ENCODE measurements at regions not wholly inside any gene's neighbourhood (a gene's known extent, or its start where the extent isn't known, plus 50 kb on each side); places are given as distances from the start of the nearest gene placed in this dataset.
A peak's percentile ranks its signal among the peaks of the same experiment; 100 is the strongest.

DNA sequence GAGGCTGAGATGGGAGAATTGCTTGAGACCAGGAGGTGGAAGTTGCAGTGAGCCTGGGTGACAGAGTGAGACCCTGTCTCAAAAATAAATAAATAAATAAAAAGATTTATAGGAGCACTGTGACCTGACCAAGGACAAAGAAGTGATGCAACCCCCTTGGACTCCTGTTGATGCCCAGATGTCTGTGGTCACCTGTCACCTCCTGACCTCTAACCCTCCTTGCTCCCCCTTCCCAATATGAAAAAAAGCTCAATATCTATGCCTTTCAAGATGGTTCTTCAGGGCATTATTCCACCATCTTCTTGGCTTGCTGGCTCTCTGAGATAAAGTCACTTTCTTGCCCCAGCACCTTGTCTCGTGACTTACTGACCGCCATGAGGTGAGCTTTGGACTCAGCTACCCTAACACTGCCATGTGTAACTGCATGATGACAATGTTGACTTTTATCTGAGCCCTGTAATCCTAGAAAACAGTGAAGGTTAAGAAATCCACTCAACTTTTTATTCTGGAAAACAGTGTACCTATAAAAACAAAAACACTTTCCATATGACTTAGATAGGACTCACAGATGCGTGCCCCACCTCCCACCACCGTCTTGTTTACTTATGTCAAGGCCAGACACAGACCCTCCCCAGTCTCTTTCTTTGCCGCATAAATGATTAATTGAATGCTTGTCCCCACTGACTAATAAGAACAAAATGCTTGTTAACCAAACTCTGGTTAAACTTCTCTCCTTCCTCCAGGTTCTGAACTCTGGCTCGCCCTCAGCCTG lies 360.5 kb downstream of the BUD13 start (continued):
- TF ChIP-seq, protein P1, sequence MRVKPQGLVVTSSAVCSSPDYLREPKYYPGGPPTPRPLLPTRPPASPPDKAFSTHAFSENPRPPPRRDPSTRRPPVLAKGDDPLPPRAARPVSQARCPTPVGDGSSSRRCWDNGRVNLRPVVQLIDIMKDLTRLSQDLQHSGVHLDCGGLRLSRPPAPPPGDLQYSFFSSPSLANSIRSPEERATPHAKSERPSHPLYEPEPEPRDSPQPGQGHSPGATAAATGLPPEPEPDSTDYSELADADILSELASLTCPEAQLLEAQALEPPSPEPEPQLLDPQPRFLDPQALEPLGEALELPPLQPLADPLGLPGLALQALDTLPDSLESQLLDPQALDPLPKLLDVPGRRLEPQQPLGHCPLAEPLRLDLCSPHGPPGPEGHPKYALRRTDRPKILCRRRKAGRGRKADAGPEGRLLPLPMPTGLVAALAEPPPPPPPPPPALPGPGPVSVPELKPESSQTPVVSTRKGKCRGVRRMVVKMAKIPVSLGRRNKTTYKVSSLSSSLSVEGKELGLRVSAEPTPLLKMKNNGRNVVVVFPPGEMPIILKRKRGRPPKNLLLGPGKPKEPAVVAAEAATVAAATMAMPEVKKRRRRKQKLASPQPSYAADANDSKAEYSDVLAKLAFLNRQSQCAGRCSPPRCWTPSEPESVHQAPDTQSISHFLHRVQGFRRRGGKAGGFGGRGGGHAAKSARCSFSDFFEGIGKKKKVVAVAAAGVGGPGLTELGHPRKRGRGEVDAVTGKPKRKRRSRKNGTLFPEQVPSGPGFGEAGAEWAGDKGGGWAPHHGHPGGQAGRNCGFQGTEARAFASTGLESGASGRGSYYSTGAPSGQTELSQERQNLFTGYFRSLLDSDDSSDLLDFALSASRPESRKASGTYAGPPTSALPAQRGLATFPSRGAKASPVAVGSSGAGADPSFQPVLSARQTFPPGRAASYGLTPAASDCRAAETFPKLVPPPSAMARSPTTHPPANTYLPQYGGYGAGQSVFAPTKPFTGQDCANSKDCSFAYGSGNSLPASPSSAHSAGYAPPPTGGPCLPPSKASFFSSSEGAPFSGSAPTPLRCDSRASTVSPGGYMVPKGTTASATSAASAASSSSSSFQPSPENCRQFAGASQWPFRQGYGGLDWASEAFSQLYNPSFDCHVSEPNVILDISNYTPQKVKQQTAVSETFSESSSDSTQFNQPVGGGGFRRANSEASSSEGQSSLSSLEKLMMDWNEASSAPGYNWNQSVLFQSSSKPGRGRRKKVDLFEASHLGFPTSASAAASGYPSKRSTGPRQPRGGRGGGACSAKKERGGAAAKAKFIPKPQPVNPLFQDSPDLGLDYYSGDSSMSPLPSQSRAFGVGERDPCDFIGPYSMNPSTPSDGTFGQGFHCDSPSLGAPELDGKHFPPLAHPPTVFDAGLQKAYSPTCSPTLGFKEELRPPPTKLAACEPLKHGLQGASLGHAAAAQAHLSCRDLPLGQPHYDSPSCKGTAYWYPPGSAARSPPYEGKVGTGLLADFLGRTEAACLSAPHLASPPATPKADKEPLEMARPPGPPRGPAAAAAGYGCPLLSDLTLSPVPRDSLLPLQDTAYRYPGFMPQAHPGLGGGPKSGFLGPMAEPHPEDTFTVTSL (CRISPR knock-in tag; IDR thresholded peaks at IDR 0.05; ENCODE audit: borderline replicate concordance): peak; percentile 68; the same call in 1 of the 2 replicates
- TF ChIP-seq ZNF703 (CRISPR knock-in tag; IDR thresholded peaks at IDR 0.05; ENCODE audit: borderline replicate concordance) (no peak), ZNF382 (CRISPR knock-in tag; IDR thresholded peaks at IDR 0.05; ENCODE audit: borderline replicate concordance) (no peak), NR2F6 (IDR thresholded peaks at IDR 0.05) (peak; percentile 57), NR2F6 (CRISPR knock-in tag; IDR thresholded peaks at IDR 0.05) (peak; percentile 67; the same call in 1 of the 2 replicates), ZNF350 (CRISPR knock-in tag; IDR thresholded peaks at IDR 0.05; ENCODE audit: borderline replicate concordance, low read depth) (peak; percentile 52; the same call in 1 of the 2 replicates), ASH2L (IDR thresholded peaks at IDR 0.05; ENCODE audit: insufficient read length, low read depth, low read length) (peak; percentile 73), ZNF550 (CRISPR knock-in tag; IDR thresholded peaks at IDR 0.05; ENCODE audit: borderline replicate concordance) (no peak), TCF12 (IDR thresholded peaks at IDR 0.05) (no peak), TCF12 (CRISPR knock-in tag; IDR thresholded peaks at IDR 0.05) (0 out of 2 replicates have a peak, but pooled peaks have one; percentile 38), KMT2B (CRISPR knock-in tag; IDR thresholded peaks at IDR 0.05) (no peak), TBX2 (CRISPR knock-in tag; IDR thresholded peaks at IDR 0.05; ENCODE audit: borderline replicate concordance) (peak; percentile 73), JUNB (CRISPR knock-in tag; IDR thresholded peaks at IDR 0.05; ENCODE audit: borderline replicate concordance) (peak; percentile 21; the same call in 1 of the 2 replicates)
- TF ChIP-seq, protein P2, sequence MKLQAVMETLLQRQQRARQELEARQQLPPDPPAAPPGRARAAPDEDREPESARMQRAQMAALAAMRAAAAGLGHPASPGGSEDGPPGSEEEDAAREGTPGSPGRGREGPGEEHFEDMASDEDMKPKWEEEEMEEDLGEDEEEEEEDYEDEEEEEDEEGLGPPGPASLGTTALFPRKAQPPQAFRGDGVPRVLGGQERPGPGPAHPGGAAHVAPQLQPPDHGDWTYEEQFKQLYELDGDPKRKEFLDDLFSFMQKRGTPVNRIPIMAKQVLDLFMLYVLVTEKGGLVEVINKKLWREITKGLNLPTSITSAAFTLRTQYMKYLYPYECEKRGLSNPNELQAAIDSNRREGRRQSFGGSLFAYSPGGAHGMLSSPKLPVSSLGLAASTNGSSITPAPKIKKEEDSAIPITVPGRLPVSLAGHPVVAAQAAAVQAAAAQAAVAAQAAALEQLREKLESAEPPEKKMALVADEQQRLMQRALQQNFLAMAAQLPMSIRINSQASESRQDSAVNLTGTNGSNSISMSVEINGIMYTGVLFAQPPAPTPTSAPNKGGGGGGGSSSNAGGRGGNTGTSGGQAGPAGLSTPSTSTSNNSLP (IDR thresholded peaks at IDR 0.05; ENCODE audit: low read depth, low read length): peak; percentile 52; the same call in 1 of the 2 replicates
- TF ChIP-seq, protein P3, sequence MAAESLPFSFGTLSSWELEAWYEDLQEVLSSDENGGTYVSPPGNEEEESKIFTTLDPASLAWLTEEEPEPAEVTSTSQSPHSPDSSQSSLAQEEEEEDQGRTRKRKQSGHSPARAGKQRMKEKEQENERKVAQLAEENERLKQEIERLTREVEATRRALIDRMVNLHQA (CRISPR knock-in tag; IDR thresholded peaks at IDR 0.05): no peak
- TF ChIP-seq, protein P4, sequence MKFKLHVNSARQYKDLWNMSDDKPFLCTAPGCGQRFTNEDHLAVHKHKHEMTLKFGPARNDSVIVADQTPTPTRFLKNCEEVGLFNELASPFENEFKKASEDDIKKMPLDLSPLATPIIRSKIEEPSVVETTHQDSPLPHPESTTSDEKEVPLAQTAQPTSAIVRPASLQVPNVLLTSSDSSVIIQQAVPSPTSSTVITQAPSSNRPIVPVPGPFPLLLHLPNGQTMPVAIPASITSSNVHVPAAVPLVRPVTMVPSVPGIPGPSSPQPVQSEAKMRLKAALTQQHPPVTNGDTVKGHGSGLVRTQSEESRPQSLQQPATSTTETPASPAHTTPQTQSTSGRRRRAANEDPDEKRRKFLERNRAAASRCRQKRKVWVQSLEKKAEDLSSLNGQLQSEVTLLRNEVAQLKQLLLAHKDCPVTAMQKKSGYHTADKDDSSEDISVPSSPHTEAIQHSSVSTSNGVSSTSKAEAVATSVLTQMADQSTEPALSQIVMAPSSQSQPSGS (CRISPR knock-in tag; IDR thresholded peaks at IDR 0.05): peak; percentile 72
- TF ChIP-seq, protein P5, sequence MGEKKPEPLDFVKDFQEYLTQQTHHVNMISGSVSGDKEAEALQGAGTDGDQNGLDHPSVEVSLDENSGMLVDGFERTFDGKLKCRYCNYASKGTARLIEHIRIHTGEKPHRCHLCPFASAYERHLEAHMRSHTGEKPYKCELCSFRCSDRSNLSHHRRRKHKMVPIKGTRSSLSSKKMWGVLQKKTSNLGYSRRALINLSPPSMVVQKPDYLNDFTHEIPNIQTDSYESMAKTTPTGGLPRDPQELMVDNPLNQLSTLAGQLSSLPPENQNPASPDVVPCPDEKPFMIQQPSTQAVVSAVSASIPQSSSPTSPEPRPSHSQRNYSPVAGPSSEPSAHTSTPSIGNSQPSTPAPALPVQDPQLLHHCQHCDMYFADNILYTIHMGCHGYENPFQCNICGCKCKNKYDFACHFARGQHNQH (CRISPR knock-in tag; IDR thresholded peaks at IDR 0.05): peak; percentile 84
- TF ChIP-seq, protein P6, sequence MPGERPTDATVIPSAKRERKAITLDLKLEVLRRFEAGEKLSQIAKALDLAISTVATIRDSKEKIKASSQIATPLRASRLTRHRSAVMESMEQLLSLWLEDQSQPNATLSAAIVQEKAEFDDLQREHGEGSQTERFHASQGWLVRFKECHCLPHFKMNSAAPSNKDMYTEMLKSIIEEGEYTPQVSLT (CRISPR knock-in tag; IDR thresholded peaks at IDR 0.05; ENCODE audit: borderline replicate concordance, low read depth): no peak

Data from HepG2 (cell line).